WTC11 (cell line): ENCODE measurements at regions not wholly inside any gene's neighbourhood (a gene's known extent, or its start where the extent isn't known, plus 50 kb on each side); places are given as distances from the start of the nearest gene placed in this dataset.

Source experiments
- AFF4 ChIP-seq: sonication (generic); formaldehyde crosslinking; IDR thresholded peaks from 2 replicates; pipeline ENCODE4 v1.8.1; 2023; ENCODE audit warnings: mild to moderate bottlenecking, missing genetic modification reagents, borderline replicate concordance
- CDX4 ChIP-seq: fragments of 250-450 bp; sonication (Bioruptor Pico); IDR thresholded peaks from 2 replicates; pipeline ENCODE4 v1.9.0; 2021; ENCODE audit warnings: moderate library complexity, mild to moderate bottlenecking, inconsistent platforms, borderline replicate concordance
- CTCF ChIP-seq: fragments of 200-600 bp; IDR thresholded peaks from 2 replicates; pipeline ENCODE4 v1.8.0; 2022; ENCODE audit warnings: antibody characterized with exemption
- MAX ChIP-seq: sonication (generic); formaldehyde crosslinking; IDR thresholded peaks from 2 replicates; pipeline ENCODE4 v1.8.0; 2022; ENCODE audit warnings: mild to moderate bottlenecking, missing genetic modification reagents
- NR2C2 ChIP-seq: sonication (generic); formaldehyde crosslinking; IDR thresholded peaks from 2 replicates; pipeline ENCODE4 v1.8.0; 2022; ENCODE audit warnings: mild to moderate bottlenecking, missing genetic modification reagents
- PREB ChIP-seq: sonication (generic); formaldehyde crosslinking; IDR thresholded peaks from 2 replicates; pipeline ENCODE4 v1.8.1; 2022; ENCODE audit warnings: mild to moderate bottlenecking, missing genetic modification reagents, moderate library complexity, borderline replicate concordance

- TF ChIP-seq CTCF (no peak), CDX4 (no peak), MAX (CRISPR knock-in tag) (no peak), PREB (CRISPR knock-in tag) (no peak), AFF4 (CRISPR knock-in tag) (no peak), NR2C2 (no peak)
Observed at GRCh38 chr7:86479144-86479543, 164.6 kb upstream of the GRM3 start.
